ENCODE measurements at regions not wholly inside any gene's neighbourhood (a gene's known extent, or its start where the extent isn't known, plus 50 kb on each side); places are given as distances from the start of the nearest gene placed in this dataset.

GRCh38 chr17:77353684-77354419 is 213.1 kb downstream of the SEC14L1 start:
- H3K36me3 ChIP-seq, result no peaks in the 10 kb centered on the region
- H3K9me3 ChIP-seq, result no peaks in the 10 kb centered on the region
- H3K27me3 ChIP-seq, result no peaks in the 10 kb centered on the region
- intact Hi-C loops (cut with DNase I), result no loop called here
- 82 to 87% (median 86%) methylated on average over 11 to 15 of the region's 15 CpGs for WGBS, 4 donors
- ATAC-seq, result no peak
- peaks cover 6 to 49% (median 37%) of the 10 kb centered on the region in 12 donors for H3K4me1 ChIP-seq
- TF ChIP-seq, protein P1, sequence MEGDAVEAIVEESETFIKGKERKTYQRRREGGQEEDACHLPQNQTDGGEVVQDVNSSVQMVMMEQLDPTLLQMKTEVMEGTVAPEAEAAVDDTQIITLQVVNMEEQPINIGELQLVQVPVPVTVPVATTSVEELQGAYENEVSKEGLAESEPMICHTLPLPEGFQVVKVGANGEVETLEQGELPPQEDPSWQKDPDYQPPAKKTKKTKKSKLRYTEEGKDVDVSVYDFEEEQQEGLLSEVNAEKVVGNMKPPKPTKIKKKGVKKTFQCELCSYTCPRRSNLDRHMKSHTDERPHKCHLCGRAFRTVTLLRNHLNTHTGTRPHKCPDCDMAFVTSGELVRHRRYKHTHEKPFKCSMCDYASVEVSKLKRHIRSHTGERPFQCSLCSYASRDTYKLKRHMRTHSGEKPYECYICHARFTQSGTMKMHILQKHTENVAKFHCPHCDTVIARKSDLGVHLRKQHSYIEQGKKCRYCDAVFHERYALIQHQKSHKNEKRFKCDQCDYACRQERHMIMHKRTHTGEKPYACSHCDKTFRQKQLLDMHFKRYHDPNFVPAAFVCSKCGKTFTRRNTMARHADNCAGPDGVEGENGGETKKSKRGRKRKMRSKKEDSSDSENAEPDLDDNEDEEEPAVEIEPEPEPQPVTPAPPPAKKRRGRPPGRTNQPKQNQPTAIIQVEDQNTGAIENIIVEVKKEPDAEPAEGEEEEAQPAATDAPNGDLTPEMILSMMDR (IDR thresholded peaks at IDR 0.05), result no peak
- TF ChIP-seq POLR2A (IDR thresholded peaks at IDR 0.05), result no peak
- H3K27ac ChIP-seq, result peak overlapping the region in 6 of 12 donors; percentile 20 to 78 (median 44)
- peak in 2 of 5 donors; percentile 3 to 7 for DNase-seq
- no peak overlapping the region for H3K4me3 ChIP-seq

- peak overlapping the region in 6 of 12 donors; percentile 20 to 78 (median 44) for H3K27ac ChIP-seq
- TF ChIP-seq, protein P1 (IDR thresholded peaks at IDR 0.05), result no peak
- no peak for TF ChIP-seq POLR2A (IDR thresholded peaks at IDR 0.05)
- intact Hi-C loops (cut with DNase I), result no loop called here
- H3K4me3 ChIP-seq, result no peak overlapping the region
- 80 to 90% (median 81%) methylated on average over 1 to 5 of the region's 5 CpGs; no CpG with 5 or more reads in 1 of the 4 donors for WGBS, 4 donors
- ATAC-seq (peak in 1 of 4 donors; percentile 4), DNase-seq (no peak)
- peaks cover 6 to 49% (median 37%) of the 10 kb centered on the region in 12 donors for H3K4me1 ChIP-seq
- H3K9me3 ChIP-seq, result no peaks in the 10 kb centered on the region
- H3K36me3 ChIP-seq, result no peaks in the 10 kb centered on the region
- H3K27me3 ChIP-seq, result no peaks in the 10 kb centered on the region
Measured at GRCh38 chr17:77354420-77354669, 213.6 kb downstream of the SEC14L1 start.

GRCh38 chr17:77354670-77355455 is 214.1 kb downstream of the SEC14L1 start:
- Histone ChIP-seq H3K36me3 (no peaks in the 10 kb centered on the region), H3K4me1 (peaks cover 6 to 45% (median 33%) of the 10 kb centered on the region in 12 donors), H3K9me3 (no peaks in the 10 kb centered on the region), H3K4me3 (no peak overlapping the region), H3K27ac (peak overlapping the region in 5 of 12 donors; percentile 20 to 78 (median 46)), H3K27me3 (no peaks in the 10 kb centered on the region)
- intact Hi-C loops (cut with DNase I), result no loop called here
- ATAC-seq (peak in 3 of 4 donors; percentile 12 to 48 (median 42)), DNase-seq (peak; percentile 40 to 82 (median 69))
- 81 to 86% (median 84%) methylated on average over 24 to 25 of the region's 25 CpGs for WGBS, 4 donors
- no peak for TF ChIP-seq POLR2A (IDR thresholded peaks at IDR 0.05)
- TF ChIP-seq, protein P1 (IDR thresholded peaks at IDR 0.05), result no peak

DNA sequence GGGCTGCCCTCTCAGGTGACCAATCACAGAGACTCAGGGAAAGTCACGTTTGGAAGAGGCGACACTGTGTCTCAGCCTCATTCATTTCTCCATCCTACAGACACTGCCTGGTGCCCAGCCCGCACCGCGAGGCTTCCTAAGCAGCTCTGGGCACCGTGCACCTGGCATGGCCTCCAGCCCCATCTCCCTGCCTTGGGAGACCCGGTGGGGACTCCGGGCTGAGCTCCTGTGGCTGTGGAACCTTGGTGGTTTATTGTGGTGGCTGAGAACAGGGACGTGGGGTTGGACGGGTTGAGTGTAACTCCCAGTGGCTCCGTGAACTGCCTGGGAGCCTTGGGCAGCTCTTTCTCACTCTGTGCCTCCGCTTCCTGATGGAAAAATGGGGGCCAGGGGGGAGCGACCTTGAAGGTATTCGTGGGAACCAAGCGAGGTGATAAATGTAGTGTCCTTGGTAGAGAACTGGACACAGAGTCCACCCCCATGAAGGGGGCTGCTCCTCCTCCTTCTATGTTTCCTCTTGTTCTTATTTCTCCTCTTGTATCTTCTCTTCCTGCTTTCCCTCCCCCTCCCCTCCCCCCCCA is 215.4 kb downstream of the SEC14L1 start:
- no peak for TF ChIP-seq POLR2A (IDR thresholded peaks at IDR 0.05)
- TF ChIP-seq, protein P1 (IDR thresholded peaks at IDR 0.05), result no peak
- WGBS, 4 donors, result 67 to 84% (median 80%) methylated on average over 9 to 15 of the region's 15 CpGs
- H3K27me3 ChIP-seq, result no peaks in the 10 kb centered on the region
- no peak overlapping the region for H3K4me3 ChIP-seq
- H3K27ac ChIP-seq, result peak overlapping the region in 1 of 12 donors; percentile 76
- peaks cover 6 to 33% (median 24%) of the 10 kb centered on the region in 12 donors for H3K4me1 ChIP-seq
- DNase-seq (peak in 2 of 5 donors; percentile 7 to 11), ATAC-seq (no peak)
- no peaks in the 10 kb centered on the region for H3K36me3 ChIP-seq
- intact Hi-C loops (cut with DNase I), result no loop called here
- no peaks in the 10 kb centered on the region for H3K9me3 ChIP-seq
